Activated naive CD4-positive, alpha-beta T cell treated with anti-CD3 and anti-CD28 coated beads, Interleukin-2, amount 50 U/mL, for 16 hours (primary cell): ENCODE measurements at regions not wholly inside any gene's neighbourhood (a gene's known extent, or its start where the extent isn't known, plus 50 kb on each side); places are given as distances from the start of the nearest gene placed in this dataset.
"Not testable (repeated sequence)": the region's sequence is repeated elsewhere in the genome, so short reads cannot be mapped to it uniquely, and the experiment has no call there.

Experiments
- DNase-seq: peaks from one replicate; pipeline ENCODE4 v3.0.0-alpha.2; 2020

DNA sequence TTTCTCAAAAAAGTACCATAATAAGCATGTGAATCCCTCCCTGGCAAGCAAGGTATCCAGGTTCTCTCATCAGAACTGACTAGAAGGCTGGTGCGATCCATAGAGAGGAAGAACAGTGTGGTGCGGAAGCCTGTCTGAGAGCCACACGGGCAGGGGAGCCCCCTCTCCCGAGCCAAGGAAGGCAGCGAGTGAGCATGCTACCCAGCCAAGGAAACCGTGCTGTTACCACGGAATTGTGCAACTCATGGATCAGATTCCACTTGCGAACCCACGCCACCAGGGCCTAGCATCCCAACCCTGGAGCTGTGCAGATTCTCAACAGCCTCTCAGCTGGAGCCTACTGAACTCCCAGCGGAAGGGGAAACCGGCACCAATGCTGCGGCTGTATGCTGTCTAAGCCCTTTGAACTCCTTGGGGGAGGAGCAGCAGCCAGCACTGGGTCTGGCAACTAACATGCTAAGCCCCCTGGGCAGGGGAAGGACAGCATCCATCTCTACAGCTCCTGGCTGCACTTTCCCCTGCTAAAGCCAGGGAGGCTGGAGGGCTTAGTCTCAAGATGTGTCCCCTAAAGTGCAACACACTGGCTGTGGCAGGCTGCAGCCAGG lies 823.1 kb downstream of the EPHA4 start:
- DNase-seq: no peak

DNA sequence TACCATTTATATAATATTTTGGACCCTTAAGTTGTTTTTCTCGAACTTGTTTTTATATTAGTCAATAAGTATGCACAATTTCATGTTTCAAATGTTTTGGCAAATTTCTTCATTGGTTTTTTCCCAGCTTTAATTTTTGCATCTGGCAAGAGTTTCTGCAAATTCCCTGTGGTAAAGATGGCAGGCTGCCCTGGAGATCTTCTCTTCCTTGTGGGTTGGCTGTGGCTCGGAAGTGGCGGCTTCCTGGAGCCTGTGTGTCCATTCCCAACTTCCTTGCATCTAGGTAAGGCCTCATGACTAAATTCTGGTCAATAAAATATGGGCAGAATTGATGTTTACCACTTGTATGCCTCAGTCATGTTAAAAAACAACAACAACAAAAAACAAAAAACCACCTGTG lies 818.6 kb downstream of the EPHA4 start:
- DNase-seq: no peak

DNA sequence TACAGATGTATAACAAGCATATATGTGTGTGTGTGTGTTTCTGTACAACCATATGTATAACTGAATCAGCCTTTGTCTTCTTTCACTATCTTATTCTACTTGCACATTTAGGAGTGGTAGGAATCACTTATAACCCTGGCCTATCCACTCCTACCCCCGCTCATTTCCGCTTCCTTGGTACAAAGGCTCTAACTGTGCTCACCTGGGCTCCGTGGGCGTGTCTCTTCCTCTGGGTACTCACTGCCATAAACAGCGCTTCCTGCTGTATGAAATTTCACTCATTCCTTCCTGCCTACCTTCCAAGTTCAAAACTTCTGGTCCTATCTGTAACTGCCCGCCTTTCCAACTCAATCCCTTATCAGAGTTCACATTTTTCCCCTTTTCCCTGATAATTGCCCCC lies 815.5 kb downstream of the EPHA4 start:
- DNase-seq: no peak

DNA sequence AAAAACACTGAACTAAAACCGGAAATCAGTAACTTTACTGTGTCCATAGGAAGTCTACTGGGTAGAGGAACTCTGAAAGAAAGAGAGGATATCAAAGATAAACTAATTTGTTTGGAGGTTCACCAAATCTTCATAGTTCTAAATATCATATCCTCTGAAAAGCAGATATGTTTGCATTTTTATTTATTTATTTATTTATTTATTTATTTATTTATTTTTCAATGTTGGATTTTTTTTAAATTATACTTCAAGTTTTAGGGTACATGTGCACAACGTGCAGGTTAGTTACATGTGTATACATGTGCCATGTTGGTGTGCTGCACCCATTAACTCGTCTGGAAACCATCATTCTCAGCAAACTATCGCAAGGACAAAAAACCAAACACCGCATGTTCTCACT lies 813.7 kb downstream of the EPHA4 start:
- not testable (repeated sequence) for DNase-seq

DNA sequence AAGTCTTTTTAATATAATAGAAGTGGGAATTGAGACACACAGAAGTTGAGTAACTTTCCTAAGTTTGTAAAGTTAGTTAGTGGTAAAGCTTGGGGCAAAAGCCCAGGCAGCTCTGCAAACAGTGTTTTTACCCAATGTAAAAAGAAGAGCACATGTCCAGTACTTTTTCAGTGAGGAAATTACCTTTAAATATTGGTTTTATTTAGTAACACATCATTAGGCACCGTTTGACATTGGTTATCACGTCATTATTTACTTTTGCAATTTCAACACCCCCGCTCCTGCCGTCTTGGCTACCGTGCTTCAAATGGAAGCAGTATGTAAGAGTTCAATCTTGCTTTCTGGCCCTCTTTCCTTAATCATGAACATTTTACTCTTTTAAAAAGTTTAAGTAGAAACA lies 807.9 kb downstream of the EPHA4 start:
- no peak for DNase-seq

DNA sequence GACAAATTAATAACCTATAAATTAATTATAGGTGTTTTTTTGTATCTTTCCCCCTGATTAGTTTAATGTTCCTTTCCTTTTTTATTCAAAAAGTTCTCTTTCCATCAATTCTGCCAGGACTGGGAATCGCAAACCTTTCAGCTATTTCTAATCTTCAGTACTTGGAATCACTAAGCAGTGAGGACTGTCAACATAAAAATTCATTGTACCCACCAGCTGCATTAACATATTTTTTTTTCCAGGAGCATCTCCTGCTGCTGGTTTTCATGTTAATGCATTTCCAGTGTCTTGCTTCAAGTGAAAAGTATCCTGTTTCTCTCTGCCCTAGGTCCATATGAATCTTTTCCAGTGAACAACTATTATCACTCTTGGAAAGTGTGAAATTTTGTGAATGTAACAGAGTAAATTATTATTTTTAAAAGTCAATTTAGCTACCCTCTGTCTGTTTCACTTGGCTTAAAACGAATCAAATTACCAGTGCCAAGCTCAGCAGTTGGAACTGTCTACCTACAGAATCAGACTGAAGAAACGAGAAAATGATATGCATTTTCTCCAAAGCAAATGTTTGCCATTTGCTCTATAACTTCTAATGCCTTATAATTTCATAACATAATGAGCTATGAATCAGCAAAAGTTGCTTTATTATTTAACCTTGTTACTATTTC lies 804.4 kb downstream of the EPHA4 start:
- DNase-seq: no peak

- no peak for DNase-seq
Observed at GRCh38 chr2:220775856-220776488, 796.1 kb downstream of the EPHA4 start.

GRCh38 chr2:220779076-220779475 lies 793.0 kb downstream of the EPHA4 start:
- DNase-seq: not testable (repeated sequence)

GRCh38 chr2:220779511-220779910 lies 792.6 kb downstream of the EPHA4 start:
- DNase-seq: no peak

DNA sequence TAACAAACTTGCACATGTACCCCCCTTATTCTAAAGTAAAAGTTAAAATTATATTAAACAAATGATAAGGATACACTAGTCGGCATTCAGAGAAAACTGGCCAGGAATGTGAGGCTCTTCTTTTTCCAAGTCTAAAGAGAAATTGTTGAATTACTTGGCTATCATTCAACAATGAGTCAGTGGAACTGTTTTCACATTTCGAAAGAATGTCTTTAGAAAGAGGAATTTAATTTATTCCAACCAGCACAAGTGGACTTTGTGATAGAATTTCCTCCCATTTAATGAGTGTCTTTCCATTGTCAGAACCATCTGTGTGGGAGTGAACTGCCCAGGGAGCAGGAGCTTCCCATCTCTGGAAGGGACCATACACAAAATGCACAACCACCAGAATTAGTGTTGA lies 792.2 kb downstream of the EPHA4 start:
- no peak for DNase-seq

- DNase-seq: no peak
Observed at GRCh38 chr2:220781622-220782241, 790.4 kb downstream of the EPHA4 start.

- DNase-seq: no peak
Observed at GRCh38 chr2:220782609-220783113, 789.4 kb downstream of the EPHA4 start.

DNA sequence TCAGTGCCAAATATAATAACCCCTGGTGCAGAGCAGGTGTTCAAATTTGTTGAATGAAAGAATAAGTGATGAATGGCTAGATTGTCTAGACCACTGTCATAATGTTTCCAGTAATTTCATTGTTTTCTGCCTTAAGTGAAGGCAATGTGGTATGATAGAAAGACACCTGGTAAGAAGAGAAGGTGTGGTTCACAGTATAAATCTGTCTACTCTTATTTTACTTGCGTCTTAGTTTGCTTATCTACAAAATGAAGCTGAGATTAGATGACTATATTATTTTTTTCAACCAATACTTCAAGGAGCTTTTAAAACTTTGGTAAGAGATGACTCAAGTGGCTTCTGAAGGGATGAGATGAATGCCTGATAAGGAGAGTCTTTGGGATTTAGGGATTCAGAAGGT lies 788.4 kb downstream of the EPHA4 start:
- DNase-seq: no peak

GRCh38 chr2:220785178-220785577 lies 786.9 kb downstream of the EPHA4 start:
- DNase-seq: no peak

- no peak for DNase-seq
Observed at GRCh38 chr2:220786216-220786615, 785.9 kb downstream of the EPHA4 start.

DNA sequence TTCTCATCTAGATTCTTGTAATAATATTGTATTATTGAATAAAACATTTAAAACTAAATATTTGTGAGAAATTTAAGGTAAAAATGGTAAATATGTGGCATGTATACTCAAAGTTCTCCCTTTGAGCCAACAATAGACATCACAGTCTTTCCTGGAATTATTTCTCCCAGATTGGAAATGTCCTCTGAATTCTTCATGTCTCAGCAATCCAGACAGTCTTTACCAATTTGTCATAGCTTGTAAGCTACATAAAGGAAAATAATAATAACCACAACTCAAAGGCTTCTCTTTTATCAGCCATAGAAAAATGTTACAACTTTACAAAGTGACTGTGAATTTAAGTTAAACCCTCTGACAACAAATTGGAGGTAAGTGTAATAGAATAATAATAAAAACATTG lies 784.9 kb downstream of the EPHA4 start:
- no peak for DNase-seq

- DNase-seq: no peak
Observed at GRCh38 chr2:220789961-220790360, 782.1 kb downstream of the EPHA4 start.

DNA sequence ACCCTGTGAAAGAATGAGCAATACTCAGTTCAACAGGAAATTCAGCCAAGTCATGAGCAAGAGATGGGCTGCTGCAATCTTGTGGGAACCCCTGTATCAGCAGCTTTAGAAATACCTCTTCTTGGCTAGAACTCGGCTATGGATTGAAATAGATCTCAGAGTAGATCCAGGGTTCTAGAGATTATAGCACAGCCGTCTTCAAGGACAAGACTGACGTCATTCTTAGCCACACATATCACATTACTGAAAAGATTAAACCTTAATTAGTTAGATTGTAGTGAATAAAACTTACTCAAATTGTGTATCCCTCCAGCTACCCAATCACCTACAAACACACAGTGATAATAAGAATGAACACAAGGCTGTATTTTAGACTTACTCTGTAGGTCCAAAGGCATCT lies 776.4 kb downstream of the EPHA4 start:
- DNase-seq: no peak

GRCh38 chr2:220811115-220811514 lies 761.0 kb downstream of the EPHA4 start:
- DNase-seq: no peak

- no peak for DNase-seq
Observed at GRCh38 chr2:220811952-220812570, 760.0 kb downstream of the EPHA4 start.

GRCh38 chr2:220814441-220814840 lies 757.7 kb downstream of the EPHA4 start:
- DNase-seq: no peak

DNA sequence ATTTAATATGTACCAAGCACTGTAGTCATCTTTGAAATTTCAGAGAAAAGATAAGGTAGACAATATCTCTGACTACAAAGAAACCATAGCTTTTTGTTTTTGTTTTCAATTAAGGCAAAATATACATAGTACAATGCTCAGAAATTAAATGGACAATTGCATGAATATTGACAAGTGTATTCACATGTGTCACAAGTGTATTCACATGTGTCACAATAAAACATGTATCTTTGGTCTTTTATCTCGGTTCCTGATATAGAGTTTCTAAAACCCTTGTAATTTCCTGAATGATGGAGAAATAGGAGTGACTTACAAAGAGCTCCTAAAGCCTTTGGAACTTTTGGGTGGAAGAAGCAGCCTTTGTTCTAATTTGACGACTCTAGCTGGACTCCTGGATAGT lies 756.4 kb downstream of the EPHA4 start:
- no peak for DNase-seq

DNA sequence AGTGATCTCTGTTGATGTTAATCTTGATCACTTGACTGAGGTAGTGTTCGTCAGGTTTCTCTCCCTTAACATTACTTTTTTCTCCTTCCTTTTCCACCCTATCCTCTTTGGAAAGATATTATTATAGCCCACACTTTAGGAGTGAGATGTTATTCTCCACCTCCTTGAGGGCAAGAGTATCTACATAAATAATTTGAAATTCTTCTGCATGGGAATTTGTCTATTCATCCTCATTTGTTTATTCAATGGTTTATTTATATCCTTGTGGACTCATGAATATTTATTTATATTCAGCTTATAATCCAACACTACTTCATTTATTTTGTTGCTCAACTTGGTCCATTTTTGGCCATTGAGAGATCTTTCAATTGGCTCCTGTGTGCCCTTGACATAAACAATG lies 750.4 kb downstream of the EPHA4 start:
- DNase-seq: no peak
